HCT116 (cell line): ENCODE measurements at regions not wholly inside any gene's neighbourhood (a gene's known extent, or its start where the extent isn't known, plus 50 kb on each side); places are given as distances from the start of the nearest gene placed in this dataset.

ENCODE experiments used
- ATAC-seq: fragments of 200-7000 bp; cut with Tn5 transposase; 2 replicates; pipeline ENCODE4 v1.9.1; 2020; ENCODE audit warnings: mild to moderate bottlenecking, moderate library complexity
- BruUV-seq: library from RNA; stranded (reverse); fragments of 400-500 nt; replicated peaks from 2 replicates; lab custom pipeline; 2021; lab: Mats Ljungman, UMichigan
- CTCF ChIA-PET: fragments of 300-600 bp; sonication (Branson Sonifier 250); formaldehyde crosslinking; loops from one replicate; lab custom pipeline; 2021; ENCODE audit warnings: antibody characterized with exemption; lab: Charles Lee
- POLR2A ChIA-PET: fragments of 300-600, 350-600 bp; sonication (Branson Sonifier 250); formaldehyde crosslinking; loops from one replicate; lab custom pipeline; 2021; ENCODE audit warnings: antibody characterized with exemption; lab: Charles Lee
- RAD21 ChIA-PET, 2 experiments: fragments of 300-600 bp; sonication (Branson Sonifier 250); formaldehyde crosslinking; loops; one replicate each; lab custom pipeline; 2023; ENCODE audit warnings: low total read pairs in 2 of 2; ENCODE audit not compliant: uncharacterized antibody in 2 of 2, unreplicated experiment in 2 of 2, low non-redundant PET in 1 of 2; lab: Charles Lee
- DNase-seq: peaks from one replicate; pipeline ENCODE4 v3.0.0-alpha.2; 2010; ENCODE audit warnings: low read depth, low spot score
- H2AFZ ChIP-seq: fragments of 200-600 bp; shearing (Covaris generic), sonication (generic); 2 replicates; pipeline ENCODE4 v1.6.1; 2017; ENCODE audit warnings: low read depth, mixed run types, mixed read lengths, antibody characterized with exemption, low read length; ENCODE audit not compliant: poor library complexity, severe bottlenecking
- H3K27ac ChIP-seq: 2 replicates; pipeline ENCODE4 v1.5.1; 2012; ENCODE audit warnings: low read depth, low read length
- H3K27me3 ChIP-seq: fragments of 200-600 bp; sonication (generic); 2 replicates; pipeline ENCODE4 v1.6.1; 2016; ENCODE audit warnings: mixed run types, low read length, mixed read lengths; ENCODE audit not compliant: insufficient read depth
- H3K36me3 ChIP-seq, 2 experiments: fragments of 200-500 bp in 1 of 2; fragments of 200-600 bp in 1 of 2; sonication (Bioruptor generic) in 1 of 2; sonication (generic) in 1 of 2; 2 replicates each; pipeline versions ENCODE4 v1.5.1 to v1.6.1; 2014 to 2016; ENCODE audit warnings: low read length in 2 of 2, inconsistent platforms in 1 of 2, mixed read lengths in 1 of 2, mixed run types in 1 of 2; ENCODE audit not compliant: insufficient read depth in 2 of 2, control insufficient read depth in 1 of 2
- H3K4me1 ChIP-seq, 2 experiments: fragments of 200-600 bp in 1 of 2; sonication (generic) in 1 of 2; 2 replicates each; pipeline versions ENCODE4 v1.5.1 to v1.6.1; 2012 to 2017; ENCODE audit warnings: low read length in 2 of 2, inconsistent platforms in 1 of 2, mild to moderate bottlenecking in 1 of 2, mixed read lengths in 1 of 2, mixed run types in 1 of 2, moderate library complexity in 1 of 2; ENCODE audit not compliant: insufficient read depth in 2 of 2, control insufficient read depth in 1 of 2
- H3K4me2 ChIP-seq: fragments of 200-600 bp; sonication (generic); 2 replicates; pipeline ENCODE4 v1.6.1; 2017; ENCODE audit warnings: mixed run types, low read length, mixed read lengths
- H3K4me3 ChIP-seq, 2 experiments: fragments of 200-600 bp in 1 of 2; sonication (generic) in 1 of 2; replicated peaks in 1 of 2; 2 replicates each; pipeline ENCODE4 v1.5.1; 2011 to 2016; ENCODE audit warnings: low read length in 2 of 2, control low read depth in 1 of 2, low read depth in 1 of 2, mild to moderate bottlenecking in 1 of 2, mixed read lengths in 1 of 2, mixed run types in 1 of 2
- H3K79me2 ChIP-seq: fragments of 200-600 bp; sonication (generic); 2 replicates; pipeline ENCODE4 v1.6.1; 2017; ENCODE audit warnings: mild to moderate bottlenecking, mixed run types, low read length, moderate library complexity, mixed read lengths; ENCODE audit not compliant: insufficient read depth
- H3K9ac ChIP-seq: fragments of 200-600 bp; sonication (generic); 2 replicates; pipeline ENCODE4 v1.6.1; 2016; ENCODE audit warnings: low read length, mixed read lengths
- H3K9me2 ChIP-seq: fragments of 200-600 bp; sonication (generic), shearing (Covaris generic); 2 replicates; pipeline ENCODE4 v1.6.1; 2017; ENCODE audit warnings: mixed run types, mild to moderate bottlenecking, moderate library complexity; ENCODE audit not compliant: insufficient read depth
- H3K9me3 ChIP-seq, 2 experiments: fragments of 200-500 bp in 1 of 2; fragments of 200-600 bp in 1 of 2; sonication (Bioruptor generic) in 1 of 2; sonication (generic) in 1 of 2; 2 replicates each; pipeline ENCODE4 v1.6.1; 2014 to 2017; ENCODE audit warnings: low read length in 2 of 2, mixed read lengths in 2 of 2, inconsistent platforms in 1 of 2, low read depth in 1 of 2, mild to moderate bottlenecking in 1 of 2, mixed run types in 1 of 2, moderate library complexity in 1 of 2; ENCODE audit not compliant: control insufficient read depth in 1 of 2, insufficient read depth in 1 of 2
- H4K20me1 ChIP-seq: fragments of 200-600 bp; sonication (generic), shearing (Covaris generic); 2 replicates; pipeline ENCODE4 v1.6.1; 2017; ENCODE audit warnings: mixed run types, mild to moderate bottlenecking, moderate library complexity; ENCODE audit not compliant: insufficient read depth
- CBX3 ChIP-seq: IDR thresholded peaks from 2 replicates; pipeline ENCODE4 v1.6.1; 2012; ENCODE audit warnings: low read depth
- CEBPB ChIP-seq: IDR thresholded peaks from 2 replicates; pipeline ENCODE4 v1.6.1; 2012; ENCODE audit warnings: low read depth
- CTCF ChIP-seq, 3 experiments: fragments of 200-600 bp in 1 of 3; sonication (generic) in 1 of 3; IDR thresholded peaks in 2 of 3; conservative IDR thresholded peaks in 1 of 3; 2 replicates each; pipeline ENCODE4 v1.5.1; 2012 to 2017; ENCODE audit warnings: low read depth in 2 of 3, low read length in 2 of 3, antibody characterized with exemption in 1 of 3, borderline replicate concordance in 1 of 3, control low read depth in 1 of 3, mild to moderate bottlenecking in 1 of 3, mixed read lengths in 1 of 3, mixed run types in 1 of 3, moderate library complexity in 1 of 3; ENCODE audit not compliant: insufficient read depth in 1 of 3
- EGR1 ChIP-seq: IDR thresholded peaks from 2 replicates; pipeline ENCODE4 v1.6.1; 2012; ENCODE audit warnings: low read depth
- ELF1 ChIP-seq: IDR thresholded peaks from 2 replicates; pipeline ENCODE4 v1.6.1; 2012; ENCODE audit warnings: low read depth, borderline replicate concordance
- EZH2 ChIP-seq: fragments of 200-600 bp; sonication (generic); IDR thresholded peaks from 2 replicates; pipeline ENCODE4 v1.6.1; 2017; ENCODE audit warnings: antibody characterized with exemption, mixed run types
- EZH2phosphoT487 ChIP-seq: fragments of 200-600 bp; IDR thresholded peaks from 2 replicates; pipeline ENCODE4 v1.6.1; 2018; ENCODE audit warnings: antibody characterized with exemption, borderline replicate concordance
- FOSL1 ChIP-seq: IDR thresholded peaks from 2 replicates; pipeline ENCODE4 v1.6.1; 2012; ENCODE audit warnings: low read depth
- POLR2A ChIP-seq: IDR thresholded peaks from 2 replicates; pipeline ENCODE4 v1.7.0; 2011; ENCODE audit warnings: borderline replicate concordance; ENCODE audit not compliant: insufficient read depth, insufficient read length; ENCODE audit errors: extremely low read depth
- POLR2AphosphoS5 ChIP-seq: IDR thresholded peaks from 2 replicates; pipeline ENCODE4 v1.6.1; 2011; ENCODE audit warnings: mild to moderate bottlenecking, low read depth, low read length, moderate library complexity
- RAD21 ChIP-seq: IDR thresholded peaks from 2 replicates; pipeline ENCODE4 v1.6.1; 2012; ENCODE audit warnings: low read depth, mild to moderate bottlenecking
- SP1 ChIP-seq: IDR thresholded peaks from 2 replicates; pipeline ENCODE4 v1.6.1; 2012; ENCODE audit warnings: low read depth
- SRF ChIP-seq: IDR thresholded peaks from 2 replicates; pipeline ENCODE4 v1.6.1; 2012; ENCODE audit warnings: low read depth
- TCF7L2 ChIP-seq: IDR thresholded peaks from 2 replicates; pipeline ENCODE4 v1.7.0; 2011; ENCODE audit warnings: borderline replicate concordance, inconsistent platforms; ENCODE audit not compliant: insufficient read depth, insufficient read length; ENCODE audit errors: extremely low read depth
- YY1 ChIP-seq: IDR thresholded peaks from 2 replicates; pipeline ENCODE4 v1.6.1; 2011; ENCODE audit warnings: low read length, low read depth, moderate library complexity, mild to moderate bottlenecking; ENCODE audit not compliant: insufficient replicate concordance; ENCODE audit errors: extremely low read depth
- ZBTB33 ChIP-seq: IDR thresholded peaks from 2 replicates; pipeline ENCODE4 v1.6.1; 2011; ENCODE audit warnings: mild to moderate bottlenecking, low read length, moderate library complexity; ENCODE audit not compliant: insufficient replicate concordance; ENCODE audit errors: extremely low read depth
- ZFX ChIP-seq: fragments of 450-650 bp; IDR thresholded peaks from 2 replicates; pipeline ENCODE4 v1.6.1; 2017
- intact Hi-C: fragments of 100-400 bp; cut with micrococcal nuclease; formaldehyde crosslinking; loops from 2 replicates; pipeline ENCODE4 v1.10.0; 2022

GRCh38 chr16:59733321-59733720, 999.2 kb upstream of the GOT2 start:
- DNase-seq = no peak
- Histone ChIP-seq H3K27me3 (no peaks in the 10 kb centered on the region), H3K9me3 (peaks cover 8 to 13% of the 10 kb centered on the region in 2 experiments; a peak in 2 of 4 replicates), H3K9me2 (no peaks in the 10 kb centered on the region), H3K4me3 (no peak overlapping the region), H3K9ac (no peak overlapping the region), H3K27ac (no peak overlapping the region), H3K36me3 (no peaks in the 10 kb centered on the region), H4K20me1 (no peaks in the 10 kb centered on the region), H2AFZ (no peak overlapping the region), H3K79me2 (no peaks in the 10 kb centered on the region), H3K4me2 (no peak overlapping the region), H3K4me1 (no peaks in the 10 kb centered on the region)
- BruUV-seq = no TSS peak
- POLR2A ChIA-PET = no interaction called here
- no peak for ATAC-seq
- intact Hi-C loops = no loop called here
- RAD21 ChIA-PET = no interaction called here
- CTCF ChIA-PET = no interaction called here
- TF ChIP-seq POLR2A = no peak
- TF ChIP-seq FOSL1 = no peak
- no peak for TF ChIP-seq ELF1
- no peak for TF ChIP-seq TCF7L2
- no peak for TF ChIP-seq ZBTB33
- TF ChIP-seq YY1 = no peak
- TF ChIP-seq POLR2AphosphoS5 = no peak
- no peak for TF ChIP-seq EZH2
- TF ChIP-seq CTCF (IDR thresholded peaks at IDR 0.05 in 2 of 3, conservative IDR thresholded peaks at IDR 0.05 in 1 of 3; ENCODE audit: borderline replicate concordance in 1 of 3, insufficient read depth in 1 of 3, low read depth in 2 of 3, low read length in 2 of 3) = no peak
- no peak for TF ChIP-seq SRF
- no peak for TF ChIP-seq ZFX
- TF ChIP-seq EGR1 = no peak
- TF ChIP-seq CEBPB = no peak
- no peak for TF ChIP-seq RAD21
- TF ChIP-seq EZH2phosphoT487 = no peak
- TF ChIP-seq CBX3 = no peak
- TF ChIP-seq SP1 = no peak
